Mammary epithelial cell (primary cell): ENCODE measurements at regions not wholly inside any gene's neighbourhood (a gene's known extent, or its start where the extent isn't known, plus 50 kb on each side); places are given as distances from the start of the nearest gene placed in this dataset.

ENCODE experiments used
- EZH2 ChIP-seq: IDR thresholded peaks from 2 replicates; pipeline ENCODE4 v1.6.1; 2012; ENCODE audit warnings: low read length, inconsistent platforms, borderline replicate concordance
- TF ChIP-seq, protein P1 (sequence below), 2 donors: IDR thresholded peaks in 1 of 2; conservative IDR thresholded peaks in 1 of 2; 2 replicates each; pipeline ENCODE4 v1.5.1; 2011 to 2012; ENCODE audit warnings: inconsistent platforms in 2 of 2, low read length in 2 of 2, mild to moderate bottlenecking in 2 of 2, control low read depth in 1 of 2, low read depth in 1 of 2; ENCODE audit not compliant: insufficient read depth in 1 of 2; ENCODE audit errors: extremely low read depth in 1 of 2

DNA sequence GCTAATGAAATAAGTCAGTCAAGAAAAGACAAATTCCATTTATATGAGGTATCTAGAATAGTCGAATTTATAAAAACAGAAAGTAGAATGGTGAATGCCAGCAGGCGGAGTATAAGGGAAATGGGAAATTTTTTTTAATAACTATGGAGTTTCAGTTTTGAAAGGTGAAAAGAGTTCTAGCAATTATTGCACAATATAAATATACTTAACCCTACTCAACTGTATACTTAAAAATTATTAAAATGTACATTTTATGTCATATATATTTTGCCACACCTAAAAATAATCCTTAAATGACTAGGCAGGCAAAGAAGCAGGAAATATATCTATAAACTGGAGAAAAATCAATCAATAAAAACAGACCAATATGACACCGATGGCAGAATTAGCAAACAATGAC lies 196.5 kb upstream of the UBASH3B start:
- TF ChIP-seq EZH2 = no peak
- TF ChIP-seq, protein P1, sequence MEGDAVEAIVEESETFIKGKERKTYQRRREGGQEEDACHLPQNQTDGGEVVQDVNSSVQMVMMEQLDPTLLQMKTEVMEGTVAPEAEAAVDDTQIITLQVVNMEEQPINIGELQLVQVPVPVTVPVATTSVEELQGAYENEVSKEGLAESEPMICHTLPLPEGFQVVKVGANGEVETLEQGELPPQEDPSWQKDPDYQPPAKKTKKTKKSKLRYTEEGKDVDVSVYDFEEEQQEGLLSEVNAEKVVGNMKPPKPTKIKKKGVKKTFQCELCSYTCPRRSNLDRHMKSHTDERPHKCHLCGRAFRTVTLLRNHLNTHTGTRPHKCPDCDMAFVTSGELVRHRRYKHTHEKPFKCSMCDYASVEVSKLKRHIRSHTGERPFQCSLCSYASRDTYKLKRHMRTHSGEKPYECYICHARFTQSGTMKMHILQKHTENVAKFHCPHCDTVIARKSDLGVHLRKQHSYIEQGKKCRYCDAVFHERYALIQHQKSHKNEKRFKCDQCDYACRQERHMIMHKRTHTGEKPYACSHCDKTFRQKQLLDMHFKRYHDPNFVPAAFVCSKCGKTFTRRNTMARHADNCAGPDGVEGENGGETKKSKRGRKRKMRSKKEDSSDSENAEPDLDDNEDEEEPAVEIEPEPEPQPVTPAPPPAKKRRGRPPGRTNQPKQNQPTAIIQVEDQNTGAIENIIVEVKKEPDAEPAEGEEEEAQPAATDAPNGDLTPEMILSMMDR (conservative IDR thresholded peaks at IDR 0.05 in 1 of 2, IDR thresholded peaks at IDR 0.05 in 1 of 2; ENCODE audit: extremely low read depth in 1 of 2, insufficient read depth in 1 of 2, low read depth in 1 of 2, low read length in 2 of 2) = no peak
